HG03439 (cell line): ENCODE measurements at regions not wholly inside any gene's neighbourhood (a gene's known extent, or its start where the extent isn't known, plus 50 kb on each side); places are given as distances from the start of the nearest gene placed in this dataset.
"Not testable (repeated sequence)": the region's sequence is repeated elsewhere in the genome, so short reads cannot be mapped to it uniquely, and the experiment has no call there.

ENCODE experiments used
- ATAC-seq: cut with Tn5 transposase; IDR thresholded peaks from one replicate; pipeline ENCODE4 v1.9.1; 2021; ENCODE audit warnings: mild to moderate bottlenecking, moderate library complexity; ENCODE audit not compliant: unreplicated experiment

- ATAC-seq = no peak
Measured at GRCh38 chr14:98897605-98898309, 374.2 kb downstream of the BCL11B start.

- ATAC-seq = no peak
Measured at GRCh38 chr14:98899441-98899840, 372.6 kb downstream of the BCL11B start.

GRCh38 chr14:98900236-98900635 is 371.8 kb downstream of the BCL11B start:
- no peak for ATAC-seq

GRCh38 chr14:98900798-98901197 is 371.2 kb downstream of the BCL11B start:
- no peak for ATAC-seq

- ATAC-seq = no peak
Measured at GRCh38 chr14:98901511-98902205, 370.3 kb downstream of the BCL11B start.

- no peak for ATAC-seq
Measured at GRCh38 chr14:98903371-98903770, 368.6 kb downstream of the BCL11B start.

GRCh38 chr14:98904677-98905076 is 367.3 kb downstream of the BCL11B start:
- ATAC-seq = no peak

- no peak for ATAC-seq
Measured at GRCh38 chr14:98906123-98906995, 365.6 kb downstream of the BCL11B start.

- no peak for ATAC-seq
Measured at GRCh38 chr14:98907271-98907670, 364.7 kb downstream of the BCL11B start.

- no peak for ATAC-seq
Measured at GRCh38 chr14:98908050-98908449, 363.9 kb downstream of the BCL11B start.

GRCh38 chr14:98909251-98909944 is 362.6 kb downstream of the BCL11B start:
- no peak for ATAC-seq

- no peak for ATAC-seq
Measured at GRCh38 chr14:98910061-98910460, 361.9 kb downstream of the BCL11B start.

GRCh38 chr14:98912655-98913054 is 359.3 kb downstream of the BCL11B start:
- ATAC-seq = no peak

GRCh38 chr14:98913967-98914650 is 357.9 kb downstream of the BCL11B start:
- ATAC-seq = no peak

- ATAC-seq = no peak
Measured at GRCh38 chr14:98914942-98915341, 357.1 kb downstream of the BCL11B start.

- no peak for ATAC-seq
Measured at GRCh38 chr14:98915625-98916024, 356.4 kb downstream of the BCL11B start.

GRCh38 chr14:98916036-98916435 is 356.0 kb downstream of the BCL11B start:
- no peak for ATAC-seq

- ATAC-seq = no peak
Measured at GRCh38 chr14:98916476-98916875, 355.5 kb downstream of the BCL11B start.

GRCh38 chr14:98919434-98919833 is 352.6 kb downstream of the BCL11B start:
- no peak for ATAC-seq

GRCh38 chr14:98921306-98921705 is 350.7 kb downstream of the BCL11B start:
- ATAC-seq = not testable (repeated sequence)
